Esophagus (tissue), 2 donors: ENCODE measurements at regions not wholly inside any gene's neighbourhood (a gene's known extent, or its start where the extent isn't known, plus 50 kb on each side); places are given as distances from the start of the nearest gene placed in this dataset.

ENCODE experiments used
- H3K27ac ChIP-seq, 2 donors: one replicate each; pipeline ENCODE4 v1.5.1; 2013; ENCODE audit warnings: low read depth in 2 of 2, mild to moderate bottlenecking in 2 of 2, inconsistent platforms in 1 of 2, low read length in 1 of 2, moderate library complexity in 1 of 2
- H3K27me3 ChIP-seq, 2 donors: one replicate each; pipeline ENCODE4 v1.6.1; 2013; ENCODE audit warnings: low read length in 2 of 2, control low read depth in 1 of 2, mild to moderate bottlenecking in 1 of 2; ENCODE audit not compliant: insufficient read depth in 2 of 2, control insufficient read depth in 1 of 2
- H3K36me3 ChIP-seq, 2 donors: one replicate each; pipeline ENCODE4 v1.6.1; 2013; ENCODE audit warnings: low read length in 1 of 2; ENCODE audit not compliant: control insufficient read depth in 2 of 2, insufficient read depth in 2 of 2
- H3K4me1 ChIP-seq, 2 donors: one replicate each; pipeline ENCODE4 v1.6.1; 2013; ENCODE audit warnings: low read length in 1 of 2; ENCODE audit not compliant: control insufficient read depth in 2 of 2, insufficient read depth in 2 of 2
- H3K4me3 ChIP-seq, 2 donors: one replicate each; pipeline ENCODE4 v1.5.1; 2013; ENCODE audit warnings: low read length in 2 of 2, mild to moderate bottlenecking in 2 of 2, low read depth in 1 of 2, moderate library complexity in 1 of 2
- H3K9me3 ChIP-seq, 2 donors: one replicate each; pipeline ENCODE4 v1.6.1; 2013; ENCODE audit warnings: mild to moderate bottlenecking in 2 of 2, low read depth in 1 of 2, low read length in 1 of 2, moderate library complexity in 1 of 2; ENCODE audit not compliant: control insufficient read depth in 2 of 2, insufficient read depth in 1 of 2
- WGBS, 2 donors: extraction: QIAGEN DNeasy Blood & Tissue Kit; methylation state at CpG; one replicate each; pipeline ENCODE4 v1.1.7; 2013; 5-methylcytosine and 5-hydroxymethylcytosine counted together
- donor health status: healthy with polysubstance abuse.
- donor health status: Bipolar disorder and iron deficiency.

GRCh38 chr3:158992463-158992862, 190.6 kb downstream of the MFSD1 start:
- no peaks in the 10 kb centered on the region for H3K36me3 ChIP-seq
- no peak overlapping the region for H3K4me3 ChIP-seq
- H3K4me1 ChIP-seq: no peaks in the 10 kb centered on the region
- no peak overlapping the region for H3K27ac ChIP-seq
- no peaks in the 10 kb centered on the region for H3K9me3 ChIP-seq
- H3K27me3 ChIP-seq: no peaks in the 10 kb centered on the region

GRCh38 chr3:158994386-158994785, 192.5 kb downstream of the MFSD1 start:
- WGBS, 2 donors: 68 to 69% methylated on average over 4 of the region's 4 CpGs
- H3K27me3 ChIP-seq: no peaks in the 10 kb centered on the region
- H3K4me3 ChIP-seq: no peak overlapping the region
- no peaks in the 10 kb centered on the region for H3K36me3 ChIP-seq
- H3K27ac ChIP-seq: no peak overlapping the region
- no peaks in the 10 kb centered on the region for H3K9me3 ChIP-seq
- H3K4me1 ChIP-seq: no peaks in the 10 kb centered on the region

DNA sequence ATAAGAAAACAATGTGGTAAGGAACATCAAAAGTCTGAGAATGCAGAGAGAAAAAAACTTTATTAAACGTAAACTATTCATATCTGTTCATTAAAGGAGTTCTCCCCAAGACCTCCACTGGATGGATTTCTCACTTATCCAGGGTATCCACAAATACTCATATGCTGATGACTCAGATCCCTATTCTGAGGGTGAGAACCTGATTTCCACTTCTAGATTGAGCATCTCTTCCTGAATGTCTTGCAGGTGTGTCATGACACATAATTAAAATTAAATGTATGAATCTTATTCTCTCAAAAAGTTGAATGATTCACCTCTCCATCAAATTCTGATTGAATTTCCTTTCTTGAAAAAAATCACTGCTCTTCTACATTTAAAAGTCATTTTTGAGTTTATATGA, 199.9 kb downstream of the MFSD1 start:
- H3K27me3 ChIP-seq: no peaks in the 10 kb centered on the region
- no peaks in the 10 kb centered on the region for H3K9me3 ChIP-seq
- WGBS, 2 donors: 74 to 82% methylated on average over 1 of the region's 1 CpG
- no peaks in the 10 kb centered on the region for H3K4me1 ChIP-seq
- H3K4me3 ChIP-seq: no peak overlapping the region
- no peaks in the 10 kb centered on the region for H3K36me3 ChIP-seq
- no peak overlapping the region for H3K27ac ChIP-seq

GRCh38 chr3:159005137-159005536, 203.3 kb downstream of the MFSD1 start:
- Histone ChIP-seq H3K4me1 (no peaks in the 10 kb centered on the region), H3K27me3 (no peaks in the 10 kb centered on the region), H3K9me3 (no peaks in the 10 kb centered on the region), H3K4me3 (no peak overlapping the region), H3K27ac (no peak overlapping the region), H3K36me3 (no peaks in the 10 kb centered on the region)

DNA sequence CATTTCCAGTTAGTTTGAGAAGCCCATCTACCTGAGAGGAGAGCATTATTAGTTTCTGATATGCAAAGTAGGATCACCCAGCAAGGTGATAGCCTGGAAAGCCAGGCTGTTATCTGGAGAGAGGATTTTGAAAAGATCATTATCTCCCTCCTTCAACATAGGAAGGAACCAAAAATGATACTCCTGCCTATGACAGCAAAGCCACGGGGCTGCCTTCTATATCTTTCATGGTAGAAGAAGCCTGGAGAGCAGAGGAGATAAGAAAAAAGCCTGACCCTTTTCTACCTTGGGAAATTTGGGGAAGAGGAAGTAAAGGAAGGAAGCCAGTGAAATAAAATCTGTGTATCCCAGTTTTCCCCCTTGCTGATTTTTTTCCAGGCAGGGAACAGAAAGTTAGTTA, 205.5 kb downstream of the MFSD1 start:
- Histone ChIP-seq H3K4me1 (no peaks in the 10 kb centered on the region), H3K9me3 (no peaks in the 10 kb centered on the region), H3K27me3 (no peaks in the 10 kb centered on the region), H3K36me3 (no peaks in the 10 kb centered on the region), H3K27ac (no peak overlapping the region), H3K4me3 (no peak overlapping the region)
- WGBS, 2 donors: 33 to 47% methylated on average over 1 of the region's 1 CpG

GRCh38 chr3:159008401-159008800, 206.5 kb downstream of the MFSD1 start:
- H3K36me3 ChIP-seq: no peaks in the 10 kb centered on the region
- WGBS, 2 donors: 28 to 35% methylated on average over 4 of the region's 4 CpGs
- no peaks in the 10 kb centered on the region for H3K9me3 ChIP-seq
- no peaks in the 10 kb centered on the region for H3K27me3 ChIP-seq
- no peak overlapping the region for H3K27ac ChIP-seq
- no peak overlapping the region for H3K4me3 ChIP-seq
- H3K4me1 ChIP-seq: no peaks in the 10 kb centered on the region

GRCh38 chr3:159018341-159018740, 216.5 kb downstream of the MFSD1 start:
- H3K4me3 ChIP-seq: no peak overlapping the region
- H3K27me3 ChIP-seq: no peaks in the 10 kb centered on the region
- H3K36me3 ChIP-seq: no peaks in the 10 kb centered on the region
- WGBS, 2 donors: 74 to 95% methylated on average over 2 of the region's 2 CpGs
- no peaks in the 10 kb centered on the region for H3K4me1 ChIP-seq
- no peaks in the 10 kb centered on the region for H3K9me3 ChIP-seq
- no peak overlapping the region for H3K27ac ChIP-seq

DNA sequence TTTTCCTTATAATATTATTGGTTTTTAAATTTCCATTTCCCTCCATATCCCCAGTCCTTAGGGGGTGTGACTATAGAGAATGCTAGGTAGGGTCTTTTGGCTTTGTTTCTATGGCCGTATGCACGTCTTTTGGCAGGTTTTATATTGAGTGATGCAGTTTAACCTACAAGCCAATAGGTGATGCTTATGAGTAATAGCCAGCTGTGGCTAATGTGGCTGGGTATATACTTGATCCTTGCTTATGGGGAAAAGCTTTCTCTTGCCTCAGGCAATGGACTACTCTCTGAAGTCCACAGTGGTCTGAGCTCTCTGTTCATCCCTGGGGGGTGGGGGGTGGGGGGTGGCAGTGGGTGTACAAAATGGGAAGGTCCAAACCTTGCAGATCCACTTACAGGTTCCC, 223.9 kb downstream of the MFSD1 start:
- WGBS, 2 donors: 29 to 66% methylated on average over 2 of the region's 2 CpGs
- Histone ChIP-seq H3K36me3 (no peaks in the 10 kb centered on the region), H3K4me3 (no peak overlapping the region), H3K27ac (no peak overlapping the region), H3K27me3 (no peaks in the 10 kb centered on the region), H3K9me3 (no peaks in the 10 kb centered on the region), H3K4me1 (no peaks in the 10 kb centered on the region)

GRCh38 chr3:159026510-159026909, 224.7 kb downstream of the MFSD1 start:
- Histone ChIP-seq H3K4me3 (no peak overlapping the region), H3K27me3 (no peaks in the 10 kb centered on the region), H3K4me1 (no peaks in the 10 kb centered on the region), H3K27ac (no peak overlapping the region), H3K36me3 (no peaks in the 10 kb centered on the region), H3K9me3 (no peaks in the 10 kb centered on the region)
- 71 to 75% methylated on average over 1 of the region's 1 CpG for WGBS, 2 donors

- 76 to 92% methylated on average over 1 of the region's 1 CpG for WGBS, 2 donors
- no peaks in the 10 kb centered on the region for H3K36me3 ChIP-seq
- H3K4me3 ChIP-seq: no peak overlapping the region
Measured at GRCh38 chr3:159028706-159029105, 226.9 kb downstream of the MFSD1 start.

More at GRCh38 chr3:159028706-159029105, 226.9 kb downstream of the MFSD1 start:
- H3K27ac ChIP-seq: no peak overlapping the region
- no peaks in the 10 kb centered on the region for H3K9me3 ChIP-seq
- no peaks in the 10 kb centered on the region for H3K27me3 ChIP-seq
- no peaks in the 10 kb centered on the region for H3K4me1 ChIP-seq
